ENCODE measurements at regions not wholly inside any gene's neighbourhood (a gene's known extent, or its start where the extent isn't known, plus 50 kb on each side); places are given as distances from the start of the nearest gene placed in this dataset.
"Not testable (repeated sequence)": the region's sequence is repeated elsewhere in the genome, so short reads cannot be mapped to it uniquely, and the experiment has no call there.

DNA sequence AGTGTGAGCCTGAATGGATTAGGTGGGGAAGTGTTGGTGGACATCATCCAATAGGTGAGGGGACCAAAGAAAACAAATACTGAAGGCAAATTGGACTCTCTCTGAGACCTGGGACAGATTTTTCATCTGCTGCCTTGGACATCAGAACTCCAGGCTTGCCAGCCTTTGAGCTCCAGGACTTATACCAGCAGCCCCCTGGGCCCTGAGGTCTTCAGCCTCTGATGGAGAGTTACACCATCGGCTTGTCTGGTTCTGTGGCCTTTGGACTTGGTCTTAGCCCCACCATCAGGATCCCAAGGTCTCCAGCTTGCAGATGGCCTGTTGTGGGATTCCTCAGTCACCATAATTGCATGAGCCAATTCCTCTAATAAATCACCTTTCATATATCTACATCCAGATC lies 80.8 kb upstream of the SLC8A3 start:
- DNase-seq (ENCODE audit: low spot score), result no peak

DNA sequence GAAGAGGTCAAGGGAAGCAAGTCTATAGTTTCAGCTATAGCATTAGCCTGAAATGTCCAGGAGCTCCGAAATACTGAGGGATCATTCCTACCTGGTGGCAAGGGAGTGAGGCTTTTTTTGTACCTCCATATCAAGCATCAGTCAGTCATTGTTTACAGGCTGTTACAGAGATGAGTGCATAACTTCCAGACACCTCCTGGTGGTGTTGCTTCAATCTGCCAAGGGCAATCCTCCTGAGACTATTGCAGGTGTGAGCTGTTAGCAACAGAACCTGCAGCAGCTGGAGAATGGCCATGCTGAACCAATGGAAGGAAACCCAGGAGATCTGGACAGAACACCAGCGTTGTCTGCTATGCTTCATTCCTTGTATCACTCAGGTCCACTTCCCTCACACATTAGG lies 80.0 kb upstream of the SLC8A3 start:
- DNase-seq (ENCODE audit: low spot score), result no peak

DNA sequence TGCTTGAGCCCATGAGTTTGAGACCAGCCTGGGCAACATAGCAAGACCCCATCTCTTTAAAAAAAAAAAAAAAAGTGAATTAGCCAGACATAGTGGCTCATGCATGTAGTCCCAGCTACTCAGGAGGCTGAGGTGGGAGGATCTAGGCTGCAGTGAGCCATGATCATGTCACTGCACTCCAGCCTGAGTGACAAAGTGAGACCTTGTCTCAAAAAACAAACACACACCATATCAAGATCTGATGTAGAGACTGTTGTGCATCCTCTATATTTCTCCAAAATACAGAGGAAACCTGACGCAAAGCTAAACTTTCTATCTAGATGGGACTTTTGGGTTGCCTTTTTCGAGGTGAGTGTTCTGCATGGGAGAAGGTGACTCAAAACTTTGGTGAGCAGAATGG lies 77.4 kb upstream of the SLC8A3 start:
- no peak for DNase-seq (ENCODE audit: low spot score)

DNA sequence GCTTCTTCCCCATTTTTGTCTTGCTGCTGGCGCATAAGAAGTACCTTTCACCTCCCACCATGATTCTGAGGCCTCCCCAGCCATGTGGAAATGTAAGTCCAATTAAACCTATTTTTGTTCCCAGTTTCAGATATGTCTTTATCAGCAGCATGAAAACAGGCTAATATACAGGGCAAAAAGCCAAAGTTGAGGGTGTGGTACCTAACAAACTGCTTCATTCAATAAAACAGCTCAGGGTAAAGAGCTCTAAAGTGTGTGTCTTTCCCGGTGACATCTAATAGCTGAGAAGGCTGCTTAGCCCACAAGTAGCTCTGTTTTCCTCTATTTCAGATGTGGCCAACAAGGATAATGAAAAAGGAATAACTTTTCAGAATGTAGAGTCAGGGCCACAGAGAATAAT lies 76.7 kb upstream of the SLC8A3 start:
- DNase-seq (ENCODE audit: low spot score), result no peak

DNA sequence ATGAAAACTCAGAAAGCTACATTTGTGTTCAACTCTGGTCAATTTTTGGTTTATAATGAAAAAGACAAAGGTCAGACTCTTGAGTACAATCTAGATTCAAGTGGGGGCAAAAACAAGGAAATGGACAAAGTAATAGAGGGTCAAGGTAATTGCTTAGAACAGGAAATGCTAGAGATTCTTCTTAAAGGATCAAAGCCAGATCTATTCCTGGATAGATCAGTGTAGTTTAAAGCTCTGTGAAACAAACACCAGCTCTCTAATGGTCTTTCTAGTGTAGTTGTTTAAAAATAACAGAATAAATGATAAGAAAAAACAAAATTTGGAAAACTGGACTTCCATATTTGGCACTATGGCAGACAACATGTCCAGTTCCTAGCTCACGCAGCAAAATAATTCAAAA lies 70.7 kb upstream of the SLC8A3 start:
- no peak for DNase-seq (ENCODE audit: low spot score)

DNA sequence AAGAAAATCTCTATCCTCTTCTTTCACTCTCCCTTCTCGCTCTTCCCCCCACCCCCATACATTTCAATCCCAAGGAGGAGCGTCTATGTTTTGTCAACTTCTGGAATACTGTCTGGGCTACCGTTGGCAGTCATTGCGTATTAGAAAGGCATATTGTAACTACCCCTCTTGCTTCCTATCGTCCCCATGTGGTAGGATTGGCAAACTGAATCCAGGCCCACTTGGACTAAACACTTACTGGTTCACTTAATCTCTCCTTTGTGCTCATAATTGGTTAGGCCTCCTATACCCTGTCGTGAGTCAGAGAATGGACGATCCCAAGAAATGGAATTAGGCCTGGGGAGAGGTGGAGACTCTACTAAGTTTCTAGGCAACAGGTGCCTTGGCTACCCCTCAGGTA lies 68.8 kb upstream of the SLC8A3 start:
- no peak for DNase-seq (ENCODE audit: low spot score)

DNA sequence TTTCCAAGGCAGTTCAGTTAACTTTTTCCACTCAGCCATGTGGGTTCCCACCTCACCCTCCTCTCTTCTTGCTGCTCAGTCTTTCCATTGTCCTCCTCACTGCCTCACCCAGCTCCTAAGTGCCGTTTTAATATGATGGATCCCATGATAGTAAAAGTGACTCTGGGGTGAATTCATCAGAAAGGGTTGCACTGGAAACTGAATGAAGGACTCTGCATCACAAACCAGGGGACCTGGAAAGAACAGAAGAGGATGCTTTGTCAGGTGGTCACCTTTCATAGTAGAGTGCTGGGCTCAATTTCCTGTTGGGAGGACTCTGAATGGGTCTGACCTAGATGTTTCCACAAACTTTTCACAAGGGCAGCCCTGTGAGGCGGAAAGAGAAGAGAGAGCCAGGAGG lies 67.8 kb upstream of the SLC8A3 start:
- DNase-seq (ENCODE audit: low spot score), result no peak

DNA sequence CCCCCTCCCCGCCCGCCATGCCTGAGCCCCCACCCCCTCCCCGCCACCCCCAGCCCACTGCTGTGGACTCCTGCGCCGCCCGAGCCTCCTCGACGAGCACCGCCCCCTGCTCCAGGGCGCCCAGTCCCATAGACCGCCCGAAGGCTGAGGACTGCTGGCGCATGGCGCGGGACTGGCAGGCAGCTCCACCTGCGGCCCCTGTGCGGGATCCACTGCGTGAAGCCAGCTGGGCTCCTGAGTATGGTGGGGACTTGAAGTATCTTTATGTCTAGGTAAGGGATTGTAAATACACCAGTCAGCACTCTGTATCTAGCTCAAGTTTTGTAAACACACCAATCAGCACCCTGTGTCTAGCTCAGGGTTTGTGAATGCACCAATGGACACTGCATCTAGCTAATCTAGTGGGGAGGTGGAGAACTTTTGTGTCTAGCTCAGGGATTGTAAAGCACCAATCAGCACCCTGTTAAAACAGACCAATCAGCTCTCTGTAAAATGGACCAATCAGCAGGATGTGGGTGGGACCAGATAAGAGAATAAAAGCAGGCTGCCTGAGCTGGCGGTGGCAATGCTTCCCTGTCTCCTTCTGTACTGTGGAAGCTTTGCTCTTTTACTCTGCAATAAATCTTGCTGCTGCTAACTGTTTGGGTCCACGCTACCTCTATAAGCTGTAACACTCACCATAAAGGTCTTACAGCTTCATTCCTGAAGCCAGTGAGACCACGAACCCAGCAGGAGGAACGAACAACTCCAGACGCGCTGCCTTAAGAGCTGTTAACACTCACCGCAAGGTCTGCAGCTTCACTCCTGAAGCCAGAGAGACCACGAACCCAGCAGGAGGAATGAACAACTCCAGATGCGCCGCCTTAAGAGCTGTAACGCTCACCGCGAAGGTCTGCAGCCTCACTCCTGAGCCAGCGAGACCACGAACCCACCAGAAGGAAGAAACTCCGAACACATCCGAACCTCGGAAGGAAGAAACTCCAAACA lies 66.6 kb upstream of the SLC8A3 start:
- peak; percentile 12 for DNase-seq (ENCODE audit: low spot score)

DNA sequence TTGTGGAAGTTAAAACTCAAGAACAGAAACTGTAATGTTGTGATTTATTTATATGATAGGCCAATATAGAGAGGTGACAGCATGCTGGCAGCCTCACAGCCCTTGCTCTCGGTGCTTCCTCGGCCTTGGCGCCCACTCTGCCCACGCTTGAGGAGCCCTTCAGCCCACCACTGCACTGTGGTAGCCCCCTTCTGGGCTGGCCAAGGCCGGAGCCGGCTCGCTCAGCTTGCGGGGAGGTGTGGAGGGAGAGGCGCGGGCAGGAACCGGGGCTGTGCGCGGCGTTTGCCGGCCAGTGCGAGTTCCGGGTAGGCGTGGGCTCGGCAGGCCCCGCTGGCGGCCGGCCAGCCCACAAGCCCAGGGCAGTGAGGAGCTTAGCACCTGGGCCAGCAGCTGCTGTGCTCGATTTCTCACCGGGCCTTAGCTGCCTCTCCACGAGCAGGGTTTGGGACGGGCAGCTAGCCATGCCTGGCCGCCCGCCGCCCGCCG lies 65.8 kb upstream of the SLC8A3 start:
- peak; percentile 9 for DNase-seq (ENCODE audit: low spot score)

DNA sequence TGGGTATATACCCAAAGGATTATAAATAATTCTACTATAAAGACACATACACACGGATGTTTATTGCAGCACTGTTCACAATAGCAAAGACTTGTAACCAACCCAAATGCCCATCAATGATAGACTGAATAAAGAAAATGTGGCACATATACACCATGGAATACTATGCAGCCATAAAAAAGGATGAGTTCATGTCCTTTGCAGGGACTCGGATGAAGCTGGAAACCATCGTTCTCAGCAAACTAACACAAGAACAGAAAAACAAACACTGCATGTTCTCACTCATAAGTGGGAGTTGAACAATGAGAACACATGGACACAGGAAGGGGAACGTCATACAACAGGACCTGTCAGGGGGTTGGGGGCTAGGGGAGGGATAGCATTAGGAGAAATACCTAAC lies 64.8 kb upstream of the SLC8A3 start:
- not testable (repeated sequence) for DNase-seq (ENCODE audit: low spot score)

DNA sequence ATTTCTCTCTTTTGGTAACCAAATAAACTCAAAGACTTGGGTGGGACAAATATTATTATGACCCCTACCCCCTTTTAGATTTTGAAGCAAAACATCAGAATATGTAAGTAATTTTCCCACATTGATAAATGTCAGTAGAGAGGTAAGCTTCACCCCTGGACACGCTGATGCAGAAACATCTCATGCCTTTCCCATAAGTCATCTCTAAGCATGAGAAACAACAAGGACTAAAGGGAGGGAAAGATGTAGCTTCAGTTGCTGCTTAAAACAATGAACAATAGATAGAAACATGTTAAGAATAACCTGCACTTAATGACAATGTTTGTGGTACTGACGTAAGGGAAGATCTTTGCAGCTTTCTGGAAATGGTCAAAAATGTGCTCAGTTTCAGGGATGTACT lies 56.3 kb upstream of the SLC8A3 start:
- no peak for DNase-seq (ENCODE audit: low spot score)

DNA sequence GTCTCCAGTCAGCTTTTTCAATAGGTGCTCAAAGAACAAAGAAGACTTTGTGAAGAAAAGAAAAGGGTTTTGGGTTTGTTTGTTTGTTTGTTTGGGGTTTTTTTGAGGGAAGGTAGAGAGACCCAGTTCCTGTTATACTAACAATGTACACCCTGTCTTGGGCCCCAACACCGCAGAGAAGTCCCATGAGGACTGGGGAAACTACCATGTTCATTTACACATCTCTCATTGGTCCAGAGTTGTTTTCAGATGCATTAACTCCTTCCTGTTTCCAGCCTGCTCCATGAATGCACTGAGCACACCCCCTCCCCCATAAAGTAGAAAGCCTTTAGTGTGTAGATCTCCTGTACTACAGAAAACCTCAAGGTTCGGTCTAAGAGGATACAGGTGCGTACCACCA lies 51.1 kb upstream of the SLC8A3 start:
- no peak for DNase-seq (ENCODE audit: low spot score)

DNA sequence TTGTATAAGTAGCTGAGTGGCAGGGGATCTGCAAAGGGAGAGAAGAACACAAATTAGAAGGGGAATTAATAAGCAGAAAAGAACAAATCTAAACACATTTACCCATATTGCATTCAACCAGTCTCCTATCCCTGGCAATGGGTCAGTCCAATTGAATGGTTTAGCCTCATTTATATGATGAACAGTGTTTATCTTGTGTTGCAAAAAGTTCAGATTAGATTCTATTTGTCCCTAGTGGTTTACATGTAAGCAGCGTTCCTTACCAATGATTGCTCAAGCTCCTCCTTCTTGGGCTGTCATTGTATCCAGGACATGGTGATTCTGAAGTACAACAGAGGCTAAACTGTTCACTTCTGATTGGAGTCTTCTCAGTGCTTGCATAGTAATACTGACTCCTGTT lies 49.9 kb upstream of the SLC8A3 start:
- not testable (repeated sequence) for DNase-seq (ENCODE audit: low spot score)

All from HuH-7 (cell line).